HEK293T (cell line): ENCODE measurements at regions not wholly inside any gene's neighbourhood (a gene's known extent, or its start where the extent isn't known, plus 50 kb on each side); places are given as distances from the start of the nearest gene placed in this dataset.

Experiments
- CTCF ChIA-PET: fragments of 350-600 bp; formaldehyde crosslinking; extraction: SDS; loops from one replicate; lab custom pipeline; 2021; ENCODE audit warnings: antibody characterized with exemption, inconsistent platforms; lab: Yijun Ruan, JAX
- POLR2A ChIA-PET: fragments of 350-600 bp; formaldehyde crosslinking; extraction: SDS; loops from one replicate; lab custom pipeline; 2020; ENCODE audit warnings: antibody characterized with exemption, inconsistent platforms; lab: Yijun Ruan, JAX
- DNase-seq: peaks from one replicate; pipeline ENCODE4 v3.0.0; 2012; ENCODE audit warnings: mixed read lengths; ENCODE audit errors: extremely low spot score
- ARNT ChIP-seq: fragments of 450-650 bp; IDR thresholded peaks from 2 replicates; pipeline ENCODE4 v1.6.1; 2017; ENCODE audit warnings: mild to moderate bottlenecking
- BHLHE40 ChIP-seq: fragments of 450-650 bp; IDR thresholded peaks from 2 replicates; pipeline ENCODE4 v1.6.1; 2016; ENCODE audit warnings: mild to moderate bottlenecking, moderate library complexity, borderline replicate concordance
- CTBP1 ChIP-seq: fragments of 450-650 bp; IDR thresholded peaks from 2 replicates; pipeline ENCODE4 v1.6.1; 2016; ENCODE audit warnings: borderline replicate concordance
- ELF4 ChIP-seq: fragments of 450-650 bp; IDR thresholded peaks from 2 replicates; pipeline ENCODE4 v1.6.1; 2017; ENCODE audit warnings: antibody characterized with exemption
- FOXA1 ChIP-seq: fragments of 450-650 bp; IDR thresholded peaks from 2 replicates; pipeline ENCODE4 v1.6.1; 2016; ENCODE audit warnings: mild to moderate bottlenecking
- FOXK2 ChIP-seq: fragments of 450-650 bp; IDR thresholded peaks from 2 replicates; pipeline ENCODE4 v1.6.1; 2016; ENCODE audit warnings: mild to moderate bottlenecking
- FOXM1 ChIP-seq: fragments of 450-650 bp; IDR thresholded peaks from 2 replicates; pipeline ENCODE4 v1.6.1; 2017; ENCODE audit warnings: mild to moderate bottlenecking, borderline replicate concordance
- HDGF ChIP-seq: fragments of 450-650 bp; IDR thresholded peaks from 2 replicates; pipeline ENCODE4 v1.6.1; 2017; ENCODE audit warnings: antibody characterized with exemption, borderline replicate concordance
- L3MBTL2 ChIP-seq: fragments of 450-650 bp; conservative IDR thresholded peaks from 2 replicates; pipeline ENCODE4 v1.6.1; 2016; ENCODE audit warnings: mild to moderate bottlenecking
- LEF1 ChIP-seq: fragments of 450-650 bp; IDR thresholded peaks from 2 replicates; pipeline ENCODE4 v1.6.1; 2017; ENCODE audit warnings: mild to moderate bottlenecking, borderline replicate concordance
- NFRKB ChIP-seq: fragments of 450-650 bp; IDR thresholded peaks from 2 replicates; pipeline ENCODE4 v1.6.1; 2016; ENCODE audit warnings: mild to moderate bottlenecking, moderate library complexity
- SP1 ChIP-seq: fragments of 450-650 bp; IDR thresholded peaks from 2 replicates; pipeline ENCODE4 v1.6.1; 2017
- SUZ12 ChIP-seq: fragments of 450-650 bp; IDR thresholded peaks from 2 replicates; pipeline ENCODE4 v1.6.1; 2016; ENCODE audit warnings: mild to moderate bottlenecking
- TARDBP ChIP-seq: fragments of 450-650 bp; IDR thresholded peaks from 2 replicates; pipeline ENCODE4 v1.6.1; 2016
- ZNF384 ChIP-seq: fragments of 450-650 bp; IDR thresholded peaks from 2 replicates; pipeline ENCODE4 v1.6.1; 2016
- TF ChIP-seq, protein P1 (sequence below): fragments of 450-650 bp; IDR thresholded peaks from 2 replicates; pipeline ENCODE4 v1.6.1; 2016

DNA sequence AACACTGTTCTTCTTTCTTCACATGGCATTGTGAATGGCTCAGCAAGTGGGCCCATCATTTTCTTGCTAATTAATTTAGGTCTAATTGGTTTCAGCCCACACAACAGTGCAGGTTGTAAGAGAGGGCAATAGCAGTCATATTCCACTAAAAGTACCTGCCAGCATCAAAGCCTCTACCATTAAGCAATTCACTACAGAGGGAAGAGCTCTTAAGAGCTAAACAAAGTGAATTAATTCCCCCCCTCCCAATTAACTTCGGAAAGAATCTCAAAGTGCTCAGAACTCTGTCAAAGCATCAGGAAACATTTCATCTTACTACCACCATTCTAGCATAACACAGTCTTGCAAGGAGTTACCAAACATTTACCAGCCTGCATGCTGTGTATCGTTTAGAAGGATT, 133.9 kb upstream of the UBASH3B start:
- DNase-seq: no peak
- ChIA-PET CTCF (interaction anchor here (0.7 kb wide), 2 partner anchors 47 to 412 kb away, joined by 3 read pairs; no protein-coding TSS in a partner anchor), POLR2A (no interaction called here)
- TF ChIP-seq ZNF384 (no peak), TARDBP (no peak), ARNT (no peak), SP1 (no peak), NFRKB (no peak), BHLHE40 (no peak), HDGF (no peak), FOXA1 (no peak), FOXK2 (no peak)
- TF ChIP-seq, protein P1, sequence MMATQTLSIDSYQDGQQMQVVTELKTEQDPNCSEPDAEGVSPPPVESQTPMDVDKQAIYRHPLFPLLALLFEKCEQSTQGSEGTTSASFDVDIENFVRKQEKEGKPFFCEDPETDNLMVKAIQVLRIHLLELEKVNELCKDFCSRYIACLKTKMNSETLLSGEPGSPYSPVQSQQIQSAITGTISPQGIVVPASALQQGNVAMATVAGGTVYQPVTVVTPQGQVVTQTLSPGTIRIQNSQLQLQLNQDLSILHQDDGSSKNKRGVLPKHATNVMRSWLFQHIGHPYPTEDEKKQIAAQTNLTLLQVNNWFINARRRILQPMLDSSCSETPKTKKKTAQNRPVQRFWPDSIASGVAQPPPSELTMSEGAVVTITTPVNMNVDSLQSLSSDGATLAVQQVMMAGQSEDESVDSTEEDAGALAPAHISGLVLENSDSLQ: no peak

DNA sequence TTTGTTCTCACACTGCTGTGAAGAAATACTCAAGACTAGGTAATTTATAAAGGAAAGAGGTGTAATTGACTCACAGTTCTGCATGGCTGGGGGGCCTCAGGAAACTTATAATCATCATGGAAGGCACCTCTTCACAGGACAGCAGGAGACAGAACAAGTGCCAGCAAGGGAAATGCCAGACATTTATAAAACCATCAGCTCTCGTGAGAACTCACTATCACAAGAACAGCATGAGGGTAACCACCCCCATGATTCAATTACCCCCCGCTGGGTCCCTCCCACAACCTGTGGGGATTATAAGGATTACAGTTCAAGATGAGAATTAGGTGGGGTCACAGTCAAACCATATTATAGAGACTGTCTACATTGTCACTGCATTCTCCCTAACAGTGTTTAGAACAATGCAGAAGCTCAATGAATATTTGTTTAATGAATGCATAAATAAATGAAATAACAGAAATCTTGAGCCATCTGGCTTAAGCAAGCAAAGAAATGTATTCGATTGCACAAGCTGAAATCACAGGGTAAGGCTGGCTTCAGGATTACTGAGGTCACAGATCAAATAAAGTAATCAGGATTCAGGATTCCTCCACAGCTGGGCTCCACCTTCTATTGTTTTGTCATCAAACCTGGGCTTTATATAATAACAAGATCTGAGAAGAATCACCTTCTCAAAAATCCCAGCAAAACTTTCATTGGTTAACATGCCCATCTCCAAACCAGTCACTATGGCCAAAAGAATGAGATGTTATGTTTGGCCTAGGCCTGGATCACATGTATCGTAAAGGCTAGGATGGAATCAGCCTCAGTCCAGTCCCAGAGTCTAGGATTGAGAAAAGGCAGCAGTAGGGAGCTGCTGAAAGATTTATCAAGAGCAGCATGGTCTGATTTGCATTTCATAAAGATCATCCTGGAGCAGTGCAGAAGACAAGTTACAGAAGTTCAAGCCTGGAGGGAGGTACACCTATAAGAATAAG, 137.8 kb upstream of the UBASH3B start:
- ChIA-PET CTCF (no interaction called here), POLR2A (no interaction called here)
- TF ChIP-seq, protein P1: no peak
- no peak for TF ChIP-seq CTBP1
- no peak for TF ChIP-seq HDGF
- no peak for TF ChIP-seq LEF1
- TF ChIP-seq FOXM1: no peak
- no peak for TF ChIP-seq NFRKB
- no peak for TF ChIP-seq ELF4
- no peak for TF ChIP-seq L3MBTL2
- TF ChIP-seq SUZ12: no peak
- no peak for TF ChIP-seq SP1
- no peak for TF ChIP-seq FOXA1
- TF ChIP-seq BHLHE40: no peak
- no peak for TF ChIP-seq ZNF384
- no peak for TF ChIP-seq ARNT
- TF ChIP-seq TARDBP: no peak
- no peak for TF ChIP-seq FOXK2
- no peak for DNase-seq

DNA sequence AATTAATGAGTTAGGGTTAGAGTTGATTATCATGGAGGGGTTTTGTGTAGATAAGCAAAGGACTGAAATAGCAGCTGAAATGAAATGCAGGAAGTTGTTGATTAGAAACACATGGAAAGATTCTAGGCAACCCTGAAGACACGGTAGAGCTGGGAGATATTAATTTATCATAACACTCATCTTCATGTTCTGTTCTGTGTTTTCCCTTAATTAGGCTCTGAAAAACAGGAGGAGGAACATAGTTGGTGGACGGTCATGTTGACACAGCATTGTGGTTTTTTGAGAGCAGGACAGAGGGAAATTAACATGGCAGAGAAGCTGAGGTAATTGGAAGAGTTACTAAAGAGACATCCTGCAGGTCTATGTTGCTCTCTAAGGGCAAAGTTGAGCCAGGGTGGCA, 138.8 kb upstream of the UBASH3B start:
- ChIA-PET POLR2A (no interaction called here), CTCF (interaction anchor here (1.3 kb wide), 1 partner anchor 10 kb away, joined by 3 read pairs; no protein-coding TSS in a partner anchor)
- DNase-seq: no peak
- TF ChIP-seq ARNT: no peak
- no peak for TF ChIP-seq BHLHE40
- TF ChIP-seq CTBP1: no peak
- no peak for TF ChIP-seq TARDBP
- TF ChIP-seq NFRKB: no peak
- TF ChIP-seq FOXK2: no peak

DNA sequence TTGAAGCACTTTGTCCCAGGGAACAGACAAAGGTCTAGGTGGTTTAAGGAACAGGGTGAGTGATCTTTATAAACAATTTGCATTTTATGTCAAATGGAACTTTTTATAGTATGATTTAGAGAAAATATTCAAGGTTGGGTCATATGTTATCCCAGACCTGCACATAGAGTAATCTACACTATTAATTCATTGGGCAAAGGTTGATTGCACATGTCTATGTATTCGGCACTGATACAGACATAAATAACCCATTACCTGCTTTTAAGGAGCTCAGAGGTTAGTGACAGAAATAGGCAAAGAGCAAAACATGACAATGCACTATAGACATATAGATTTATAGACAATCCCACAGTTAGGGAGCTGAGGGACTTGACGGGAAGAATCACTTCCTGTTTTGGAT, 141.5 kb upstream of the UBASH3B start:
- POLR2A ChIA-PET: no interaction called here
- TF ChIP-seq FOXK2: no peak
- no peak for TF ChIP-seq SUZ12
- TF ChIP-seq LEF1: no peak
- CTCF ChIA-PET: no interaction called here
- no peak for DNase-seq

DNA sequence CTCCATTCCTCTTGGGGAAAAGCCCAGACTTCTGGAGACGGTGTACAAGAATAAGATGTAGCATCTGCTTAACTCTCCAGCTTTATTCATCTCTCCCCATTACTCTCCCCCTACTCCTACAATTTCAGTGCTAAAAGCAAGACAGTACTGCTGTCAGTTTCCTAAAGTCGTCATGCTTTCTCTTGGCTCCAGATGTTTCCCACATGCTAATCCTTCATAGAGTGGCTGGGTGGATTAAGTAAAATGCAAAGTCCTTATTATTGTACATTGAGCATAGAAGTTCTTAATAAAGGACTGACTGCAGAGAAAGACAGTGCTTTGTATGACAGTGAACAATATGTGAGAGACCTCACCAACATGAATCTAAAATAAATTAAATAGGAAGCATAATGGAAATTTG, 142.2 kb upstream of the UBASH3B start:
- ChIA-PET CTCF (no interaction called here), POLR2A (no interaction called here)
- no peak for DNase-seq
- TF ChIP-seq NFRKB (no peak), SP1 (no peak), ZNF384 (no peak), L3MBTL2 (no peak), FOXM1 (no peak), TARDBP (no peak), FOXA1 (no peak), SUZ12 (no peak), ELF4 (no peak), FOXK2 (no peak), HDGF (no peak), LEF1 (no peak), CTBP1 (no peak), ARNT (no peak), BHLHE40 (no peak)
- TF ChIP-seq, protein P1: no peak

DNA sequence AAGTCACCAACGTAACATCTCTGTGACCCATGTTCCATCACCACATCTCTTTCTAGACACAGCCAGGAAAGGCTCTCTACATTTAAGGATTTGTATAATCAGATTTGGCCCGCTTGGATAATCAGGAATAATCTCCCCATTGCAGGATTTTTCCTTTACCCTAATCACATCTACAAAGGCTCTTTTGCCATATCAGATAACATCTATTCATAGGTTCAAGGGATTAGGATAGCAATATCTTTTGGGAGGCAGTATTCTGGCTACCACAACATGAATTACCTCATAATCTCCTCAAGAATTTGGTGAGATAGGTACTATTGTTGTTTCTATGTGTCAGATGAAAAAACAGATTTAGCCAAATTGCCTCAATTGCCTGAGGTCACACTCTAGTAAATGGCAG, 142.8 kb upstream of the UBASH3B start:
- no peak for DNase-seq
- CTCF ChIA-PET: no interaction called here
- POLR2A ChIA-PET: no interaction called here
- no peak for TF ChIP-seq ARNT
- TF ChIP-seq L3MBTL2: no peak
- TF ChIP-seq BHLHE40: no peak
- TF ChIP-seq SP1: no peak
- no peak for TF ChIP-seq SUZ12
- TF ChIP-seq ELF4: no peak
- no peak for TF ChIP-seq FOXA1
- no peak for TF ChIP-seq FOXK2
- TF ChIP-seq HDGF: no peak
- TF ChIP-seq ZNF384: no peak
- TF ChIP-seq, protein P1: no peak
